Immature natural killer cell (primary cell): ENCODE measurements at regions not wholly inside any gene's neighbourhood (a gene's known extent, or its start where the extent isn't known, plus 50 kb on each side); places are given as distances from the start of the nearest gene placed in this dataset.

Experiments used
- DNase-seq, 3 donors: peaks; one replicate each; pipeline ENCODE4 v3.0.0; 2022; ENCODE audit warnings: mixed read lengths in 1 of 3
- H3K27ac Mint-ChIP-seq, 6 donors: one replicate each; pipeline ENCODE4 v1.8.0; 2020; ENCODE audit warnings: mixed read lengths in 6 of 6, mild to moderate bottlenecking in 5 of 6, inconsistent platforms in 4 of 6, moderate library complexity in 3 of 6
- H3K27me3 Mint-ChIP-seq, 3 donors: one replicate each; pipeline ENCODE4 v1.8.0; 2020 to 2021; ENCODE audit warnings: low read depth in 3 of 3, mild to moderate bottlenecking in 3 of 3, mixed read lengths in 3 of 3, moderate library complexity in 3 of 3, inconsistent platforms in 1 of 3
- H3K36me3 Mint-ChIP-seq, 3 donors: one replicate each; pipeline ENCODE4 v1.8.0; 2020; ENCODE audit warnings: mixed read lengths in 3 of 3, inconsistent platforms in 2 of 3, mild to moderate bottlenecking in 2 of 3
- H3K4me1 Mint-ChIP-seq, 2 donors: one replicate each; pipeline ENCODE4 v1.8.0; 2020; ENCODE audit warnings: inconsistent platforms in 2 of 2, mild to moderate bottlenecking in 2 of 2, mixed read lengths in 2 of 2, moderate library complexity in 1 of 2
- H3K4me3 Mint-ChIP-seq, 5 donors: one replicate each; pipeline ENCODE4 v1.8.0; 2020; ENCODE audit warnings: mild to moderate bottlenecking in 5 of 5, mixed read lengths in 5 of 5, inconsistent platforms in 3 of 5, moderate library complexity in 3 of 5
- H3K9me3 Mint-ChIP-seq, 6 donors: one replicate each; pipeline ENCODE4 v1.8.0; 2020; ENCODE audit warnings: mild to moderate bottlenecking in 6 of 6, mixed read lengths in 6 of 6, inconsistent platforms in 4 of 6, moderate library complexity in 3 of 6

- Mint-ChIP-seq H3K4me3 (no peak overlapping the region), H3K9me3 (peaks cover 10 to 35% (median 17%) of the 10 kb centered on the region in 6 donors), H3K4me1 (no peaks in the 10 kb centered on the region), H3K36me3 (peaks cover 0 to 4% (median 0%) of the 10 kb centered on the region in 3 donors), H3K27me3 (no peaks in the 10 kb centered on the region), H3K27ac (no peak overlapping the region)
- no peak for DNase-seq
Measured at GRCh38 chr10:81288544-81288943, 586.5 kb upstream of the NRG3 start.

GRCh38 chr10:81297292-81297691, 577.7 kb upstream of the NRG3 start:
- peaks cover 7 to 39% (median 22%) of the 10 kb centered on the region in 6 donors for H3K9me3 Mint-ChIP-seq
- H3K4me1 Mint-ChIP-seq: no peaks in the 10 kb centered on the region
- peaks cover 0 to 4% (median 0%) of the 10 kb centered on the region in 3 donors for H3K36me3 Mint-ChIP-seq

GRCh38 chr10:81303656-81304055, 571.3 kb upstream of the NRG3 start:
- H3K4me3 Mint-ChIP-seq: no peak overlapping the region
- DNase-seq: no peak
- peaks cover 0 to 2% (median 0%) of the 10 kb centered on the region in 3 donors for H3K27me3 Mint-ChIP-seq
- peaks cover 9 to 38% (median 16%) of the 10 kb centered on the region in 6 donors for H3K9me3 Mint-ChIP-seq
- H3K27ac Mint-ChIP-seq: no peak overlapping the region
- H3K36me3 Mint-ChIP-seq: peaks cover 0 to 4% (median 0%) of the 10 kb centered on the region in 3 donors
- no peaks in the 10 kb centered on the region for H3K4me1 Mint-ChIP-seq

More at GRCh38 chr10:81297292-81297691, 577.7 kb upstream of the NRG3 start:
- no peak for DNase-seq
- Mint-ChIP-seq H3K4me3 (no peak overlapping the region), H3K27ac (no peak overlapping the region), H3K27me3 (peaks cover 0 to 2% (median 0%) of the 10 kb centered on the region in 3 donors)

DNA sequence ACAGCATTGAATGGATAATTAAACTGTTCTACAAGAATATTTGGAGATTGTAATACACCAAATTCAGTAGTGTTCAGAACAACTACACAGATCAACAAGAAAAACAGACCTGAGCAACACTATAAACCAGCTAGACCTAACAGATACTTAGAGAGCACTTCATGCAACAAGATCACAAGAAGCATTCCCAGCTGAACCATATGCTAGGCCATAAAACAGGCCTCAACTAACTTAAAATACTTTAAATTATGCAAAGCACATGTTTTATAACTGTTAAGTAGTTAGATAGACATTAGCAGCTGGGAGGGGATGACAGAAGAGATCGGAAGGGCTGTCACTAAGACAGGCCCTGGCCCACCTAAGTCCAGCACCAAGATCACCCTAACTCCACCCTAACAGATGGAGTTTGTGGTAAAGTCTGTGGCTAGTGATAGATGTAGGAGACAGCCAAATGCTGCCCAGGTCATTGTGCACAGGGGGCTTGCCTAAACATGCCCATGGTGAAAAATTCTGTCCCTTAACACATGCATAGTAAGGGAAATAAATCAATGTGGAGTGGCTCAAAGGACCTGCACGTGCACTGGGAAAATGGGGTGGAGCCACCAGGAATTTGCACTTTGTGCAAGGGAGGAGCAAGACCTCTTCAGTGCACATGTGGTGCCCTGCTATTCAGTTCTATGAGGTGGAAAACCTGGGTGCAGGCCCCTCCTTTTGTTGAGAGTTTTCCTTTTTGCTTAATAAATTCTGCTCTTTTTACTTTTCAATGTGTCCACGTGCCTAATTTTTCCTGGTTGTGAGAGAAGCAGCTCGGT, 567.8 kb upstream of the NRG3 start:
- H3K4me3 Mint-ChIP-seq: no peak overlapping the region
- no peaks in the 10 kb centered on the region for H3K4me1 Mint-ChIP-seq
- H3K27ac Mint-ChIP-seq: no peak overlapping the region
- DNase-seq: no peak
- H3K9me3 Mint-ChIP-seq: peaks cover 3 to 34% (median 16%) of the 10 kb centered on the region in 6 donors
- no peaks in the 10 kb centered on the region for H3K27me3 Mint-ChIP-seq
- H3K36me3 Mint-ChIP-seq: no peaks in the 10 kb centered on the region

DNA sequence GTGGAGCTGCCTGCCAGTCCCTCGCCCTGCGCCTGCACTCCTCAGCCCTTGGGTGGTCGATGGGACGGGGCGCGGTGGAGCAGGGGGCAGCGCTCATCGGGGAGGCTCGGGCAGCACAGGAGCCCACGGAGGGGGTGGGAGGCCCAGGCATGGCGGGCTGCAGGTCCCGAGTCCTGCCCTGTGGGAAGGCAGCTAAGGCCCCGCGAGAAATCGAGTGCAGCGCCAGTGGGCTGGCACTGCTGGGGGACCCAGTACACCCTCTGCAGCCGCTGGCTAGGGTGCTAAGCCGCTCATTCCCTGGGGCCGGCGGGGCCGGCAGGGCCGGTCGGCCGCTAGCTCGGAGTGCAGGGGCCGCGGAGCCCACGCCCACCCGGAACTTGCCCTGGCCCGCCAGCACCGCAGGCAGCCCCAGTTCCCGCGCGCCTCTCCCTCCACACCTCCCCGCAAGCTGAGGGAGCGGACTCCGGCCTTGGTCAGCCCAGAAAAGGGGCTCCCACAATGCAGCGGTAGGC, 565.9 kb upstream of the NRG3 start:
- no peak overlapping the region for H3K4me3 Mint-ChIP-seq
- DNase-seq: no peak
- H3K4me1 Mint-ChIP-seq: no peaks in the 10 kb centered on the region
- no peaks in the 10 kb centered on the region for H3K27me3 Mint-ChIP-seq
- H3K36me3 Mint-ChIP-seq: no peaks in the 10 kb centered on the region
- peaks cover 0 to 27% (median 14%) of the 10 kb centered on the region in 6 donors for H3K9me3 Mint-ChIP-seq
- H3K27ac Mint-ChIP-seq: no peak overlapping the region

DNA sequence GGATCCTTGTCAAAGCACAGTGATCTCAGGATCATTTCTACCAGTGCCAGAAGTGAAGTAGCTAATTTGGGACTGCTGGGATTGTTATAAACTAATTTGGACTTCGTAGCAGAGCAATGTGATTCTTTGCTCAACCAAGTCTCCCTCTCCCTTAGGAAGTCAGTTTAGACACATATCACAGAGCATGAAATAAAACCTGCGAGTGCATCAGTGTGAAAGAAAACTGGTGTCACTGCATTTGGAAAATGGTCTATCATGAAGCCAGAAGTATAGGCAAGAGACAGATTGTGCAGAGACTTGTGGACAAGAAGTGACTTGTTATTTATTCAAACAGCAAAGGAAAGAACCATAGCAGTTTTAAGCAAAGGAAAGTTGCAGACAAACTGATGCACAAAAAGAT, 560.5 kb upstream of the NRG3 start:
- Mint-ChIP-seq H3K4me3 (no peak overlapping the region), H3K4me1 (no peaks in the 10 kb centered on the region), H3K9me3 (peaks cover 0 to 27% (median 9%) of the 10 kb centered on the region in 6 donors), H3K27ac (no peak overlapping the region), H3K27me3 (peaks cover 0 to 2% (median 0%) of the 10 kb centered on the region in 3 donors), H3K36me3 (no peaks in the 10 kb centered on the region)
- DNase-seq: no peak

- no peak for DNase-seq
- Mint-ChIP-seq H3K27me3 (peaks cover 0 to 2% (median 0%) of the 10 kb centered on the region in 3 donors), H3K27ac (no peak overlapping the region), H3K4me1 (no peaks in the 10 kb centered on the region), H3K4me3 (no peak overlapping the region), H3K9me3 (peaks cover 0 to 21% (median 9%) of the 10 kb centered on the region in 6 donors), H3K36me3 (no peaks in the 10 kb centered on the region)
Measured at GRCh38 chr10:81315026-81315425, 560.0 kb upstream of the NRG3 start.

DNA sequence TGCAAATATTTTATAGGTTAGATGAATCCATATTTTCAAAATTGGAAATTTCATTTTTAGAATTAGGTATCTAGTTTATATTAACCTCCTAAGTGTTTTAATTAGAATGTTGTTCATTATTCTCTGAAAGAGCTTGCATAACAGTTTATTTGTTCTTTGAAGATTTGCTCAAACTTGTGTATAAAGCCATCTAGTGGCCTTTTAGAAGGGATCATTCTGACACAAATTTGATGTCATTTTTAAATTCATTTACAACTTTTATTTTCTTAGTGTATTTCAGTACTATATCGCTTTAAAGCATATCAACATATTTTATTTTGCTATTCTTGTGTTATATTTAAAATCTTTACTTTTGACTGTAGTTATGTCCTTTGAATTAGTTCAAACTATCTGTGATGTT, 527.0 kb upstream of the NRG3 start:
- H3K36me3 Mint-ChIP-seq: no peaks in the 10 kb centered on the region

GRCh38 chr10:81367132-81367531, 507.9 kb upstream of the NRG3 start:
- H3K4me3 Mint-ChIP-seq: no peak overlapping the region
- no peaks in the 10 kb centered on the region for H3K36me3 Mint-ChIP-seq
- no peaks in the 10 kb centered on the region for H3K27me3 Mint-ChIP-seq
- no peaks in the 10 kb centered on the region for H3K4me1 Mint-ChIP-seq
- H3K27ac Mint-ChIP-seq: no peak overlapping the region
- peaks cover 2 to 24% (median 9%) of the 10 kb centered on the region in 6 donors for H3K9me3 Mint-ChIP-seq
- no peak for DNase-seq

More for the DNA sequence above, 527.0 kb upstream of the NRG3 start:
- Mint-ChIP-seq H3K4me1 (no peaks in the 10 kb centered on the region), H3K9me3 (peaks cover 2 to 10% (median 4%) of the 10 kb centered on the region in 6 donors), H3K4me3 (no peak overlapping the region), H3K27ac (no peak overlapping the region), H3K27me3 (no peaks in the 10 kb centered on the region)
- DNase-seq: no peak

GRCh38 chr10:81386817-81387216, 488.2 kb upstream of the NRG3 start:
- no peak for DNase-seq
- Mint-ChIP-seq H3K27me3 (peaks cover 0 to 3% (median 0%) of the 10 kb centered on the region in 3 donors), H3K9me3 (peaks cover 4 to 20% (median 7%) of the 10 kb centered on the region in 6 donors), H3K27ac (no peak overlapping the region), H3K36me3 (no peaks in the 10 kb centered on the region), H3K4me3 (no peak overlapping the region), H3K4me1 (no peaks in the 10 kb centered on the region)

GRCh38 chr10:81403451-81403850, 471.5 kb upstream of the NRG3 start:
- Mint-ChIP-seq H3K36me3 (no peaks in the 10 kb centered on the region), H3K27me3 (no peaks in the 10 kb centered on the region), H3K4me1 (no peaks in the 10 kb centered on the region), H3K4me3 (no peak overlapping the region), H3K9me3 (peaks cover 0 to 14% (median 13%) of the 10 kb centered on the region in 6 donors), H3K27ac (no peak overlapping the region)
- no peak for DNase-seq

DNA sequence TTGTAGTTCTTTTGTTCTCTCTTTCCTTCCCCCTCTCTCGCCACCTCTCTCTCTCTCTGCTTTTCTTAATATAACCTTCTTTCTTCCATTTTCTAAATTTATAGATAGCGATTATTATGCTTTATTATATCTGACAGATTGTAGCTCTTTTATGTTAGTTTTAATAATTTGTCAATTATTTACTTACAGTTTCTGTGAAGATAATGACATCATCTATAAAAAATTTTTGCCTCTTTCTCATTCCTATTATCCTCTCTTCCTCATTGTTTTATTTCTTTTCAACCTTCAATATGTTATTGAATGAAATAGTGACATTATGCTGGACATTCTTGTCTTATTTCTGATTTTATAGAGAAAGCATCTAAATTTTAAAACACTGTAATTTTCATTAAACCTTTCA, 469.6 kb upstream of the NRG3 start:
- no peak overlapping the region for H3K27ac Mint-ChIP-seq
- H3K4me3 Mint-ChIP-seq: no peak overlapping the region
- no peaks in the 10 kb centered on the region for H3K36me3 Mint-ChIP-seq
- H3K9me3 Mint-ChIP-seq: peaks cover 0 to 18% (median 8%) of the 10 kb centered on the region in 6 donors
- no peaks in the 10 kb centered on the region for H3K27me3 Mint-ChIP-seq
- no peak for DNase-seq
- no peaks in the 10 kb centered on the region for H3K4me1 Mint-ChIP-seq

DNA sequence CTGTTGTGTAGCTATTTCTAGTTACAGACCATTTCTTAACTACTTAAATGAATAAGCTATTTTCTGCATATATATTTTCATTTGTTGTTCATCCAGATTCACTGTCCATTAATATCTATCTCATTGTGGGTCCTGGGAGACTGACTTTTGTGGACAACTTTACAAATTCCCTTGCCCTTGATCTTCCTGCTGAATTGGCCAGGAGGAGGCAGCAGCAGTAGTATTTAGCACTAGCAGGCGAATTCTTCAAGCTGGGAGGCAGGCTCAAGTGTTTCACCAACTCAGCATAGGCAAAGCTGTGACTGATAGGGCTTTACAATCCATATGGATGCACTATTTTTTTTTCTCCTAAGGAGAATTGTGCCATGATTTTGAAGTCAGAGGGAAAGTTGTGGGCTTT, 461.0 kb upstream of the NRG3 start:
- Mint-ChIP-seq H3K27me3 (peaks cover 0 to 3% (median 2%) of the 10 kb centered on the region in 3 donors), H3K4me3 (no peak overlapping the region), H3K36me3 (no peaks in the 10 kb centered on the region), H3K9me3 (peaks cover 0 to 26% (median 10%) of the 10 kb centered on the region in 6 donors), H3K27ac (no peak overlapping the region), H3K4me1 (no peaks in the 10 kb centered on the region)
- no peak for DNase-seq

DNA sequence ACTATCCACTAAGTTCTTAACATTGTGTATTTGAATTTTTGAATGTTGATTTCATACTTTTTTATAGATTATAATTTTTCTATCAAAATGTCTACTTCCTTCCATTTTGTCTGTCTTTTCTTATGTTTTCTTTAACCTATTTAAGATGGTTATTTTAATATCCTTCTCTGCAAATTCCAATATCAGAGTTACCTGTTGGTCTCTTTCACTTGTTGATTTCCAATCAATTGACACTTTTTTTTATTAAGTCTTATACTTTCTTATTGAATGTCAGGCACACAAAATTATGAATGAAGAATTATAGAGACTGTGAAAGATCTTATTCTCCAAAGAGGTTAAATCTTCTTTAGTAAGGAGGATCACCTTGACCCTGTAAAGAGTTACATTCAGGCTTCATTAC, 448.3 kb upstream of the NRG3 start:
- Mint-ChIP-seq H3K27ac (no peak overlapping the region), H3K4me1 (no peaks in the 10 kb centered on the region), H3K9me3 (peaks cover 7 to 45% (median 20%) of the 10 kb centered on the region in 6 donors), H3K36me3 (no peaks in the 10 kb centered on the region), H3K4me3 (no peak overlapping the region), H3K27me3 (no peaks in the 10 kb centered on the region)
- DNase-seq: no peak
